ENCODE measurements at regions not wholly inside any gene's neighbourhood (a gene's known extent, or its start where the extent isn't known, plus 50 kb on each side); places are given as distances from the start of the nearest gene placed in this dataset.

DNA sequence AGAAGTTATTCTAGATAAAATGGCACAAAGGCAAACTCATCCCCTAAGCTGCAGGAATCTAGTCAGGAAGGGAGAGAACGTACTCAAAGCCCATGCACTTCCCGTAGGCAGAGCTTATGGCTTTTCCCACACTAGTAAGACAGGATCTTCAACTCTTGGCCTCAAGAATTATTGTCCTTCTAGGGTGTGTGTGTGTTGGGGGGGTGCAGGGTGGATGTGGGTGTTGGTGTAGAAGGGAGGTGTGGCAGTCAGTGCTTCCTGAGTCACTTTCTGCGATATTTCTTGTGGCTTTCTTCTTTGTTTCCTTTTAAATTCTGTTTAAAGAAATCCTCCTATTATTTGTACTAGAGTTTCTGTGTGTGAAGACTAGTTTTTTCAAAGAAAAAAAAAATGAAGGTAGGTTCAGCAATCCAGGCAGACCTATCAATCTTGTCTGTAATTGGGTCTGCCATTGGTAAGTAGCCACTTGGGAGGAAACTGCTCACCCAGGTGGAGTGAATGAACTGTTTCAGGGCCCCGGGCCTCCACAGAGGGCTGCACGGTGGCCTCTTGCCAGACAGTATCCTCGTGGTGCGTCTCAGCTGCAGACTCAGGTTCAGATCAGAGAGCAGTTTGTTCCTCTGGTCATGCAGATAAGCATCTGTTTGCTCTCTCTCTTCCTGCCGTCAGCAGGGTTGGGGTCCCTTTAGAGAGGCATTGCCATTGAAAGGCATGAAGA, 131.9 kb downstream of the NPR3 start:
- peak in 1 of 2 donors; percentile 40 for ATAC-seq
- Mint-ChIP-seq H3K27me3 (no peaks in the 10 kb centered on the region), H3K4me3 (peak overlapping the region in 6 of 10 donors; percentile 11 to 64 (median 40)), H3K27ac (peak overlapping the region in 6 of 10 donors; percentile 5 to 82 (median 45)), H3K9me3 (peaks cover 0 to 2% (median 0%) of the 10 kb centered on the region in 9 donors), H3K36me3 (no peaks in the 10 kb centered on the region), H3K4me1 (peaks cover 0 to 25% (median 20%) of the 10 kb centered on the region in 4 donors)
- POLR2A ChIA-PET, result interaction anchor here (0.7 kb wide), 1 partner anchor 12 kb away, joined by 6 read pairs; no protein-coding TSS in a partner anchor
- DNase-seq, result peak in 2 of 10 donors; percentile 23 to 43

GRCh38 chr5:32843531-32843895, 132.4 kb downstream of the NPR3 start:
- POLR2A ChIA-PET, result no interaction called here
- H3K9me3 Mint-ChIP-seq, result peaks cover 0 to 2% (median 0%) of the 10 kb centered on the region in 9 donors
- H3K4me3 Mint-ChIP-seq, result peak overlapping the region in 4 of 10 donors; percentile 9 to 48 (median 24)
- DNase-seq, result no peak
- H3K4me1 Mint-ChIP-seq, result peaks cover 0 to 25% (median 20%) of the 10 kb centered on the region in 4 donors
- no peak for ATAC-seq
- no peaks in the 10 kb centered on the region for H3K36me3 Mint-ChIP-seq
- H3K27me3 Mint-ChIP-seq, result no peaks in the 10 kb centered on the region
- peak overlapping the region in 2 of 10 donors; percentile 54 to 82 for H3K27ac Mint-ChIP-seq

DNA sequence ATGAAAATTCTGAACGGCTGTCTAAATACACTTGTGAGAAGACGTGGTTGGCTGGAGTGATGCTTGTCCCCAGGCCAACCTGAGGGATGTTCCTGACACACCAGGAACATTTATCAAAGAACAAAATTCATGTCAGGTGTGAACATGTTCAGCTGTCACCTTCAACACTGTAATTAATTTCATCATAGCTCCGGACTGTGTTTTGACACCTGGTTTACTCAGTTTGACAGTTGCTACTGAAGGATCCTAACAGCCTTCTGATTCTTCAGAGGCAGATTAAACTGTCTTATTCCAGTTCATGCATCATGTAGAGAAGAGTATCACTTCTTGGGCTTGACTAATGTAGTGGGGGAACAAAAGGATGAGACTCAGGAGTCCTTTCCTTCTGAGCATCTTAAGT, 134.1 kb downstream of the NPR3 start:
- H3K36me3 Mint-ChIP-seq, result no peaks in the 10 kb centered on the region
- no peak for ATAC-seq
- peaks cover 0 to 10% (median 0%) of the 10 kb centered on the region in 9 donors for H3K9me3 Mint-ChIP-seq
- H3K4me3 Mint-ChIP-seq, result no peak overlapping the region
- peaks cover 2 to 25% (median 20%) of the 10 kb centered on the region in 4 donors for H3K4me1 Mint-ChIP-seq
- no peak overlapping the region for H3K27ac Mint-ChIP-seq
- H3K27me3 Mint-ChIP-seq, result peaks cover 0 to 4% (median 0%) of the 10 kb centered on the region in 5 donors
- POLR2A ChIA-PET, result no interaction called here
- no peak for DNase-seq

- no peaks in the 10 kb centered on the region for H3K36me3 Mint-ChIP-seq
- H3K27me3 Mint-ChIP-seq, result peaks cover 0 to 14% (median 5%) of the 10 kb centered on the region in 5 donors
- H3K9me3 Mint-ChIP-seq, result peaks cover 0 to 10% (median 0%) of the 10 kb centered on the region in 9 donors
- no peak overlapping the region for H3K4me3 Mint-ChIP-seq
- POLR2A ChIA-PET, result no interaction called here
- no peak for ATAC-seq
- H3K4me1 Mint-ChIP-seq, result peaks cover 2 to 12% (median 8%) of the 10 kb centered on the region in 4 donors
- no peak overlapping the region for H3K27ac Mint-ChIP-seq
- no peak for DNase-seq
Observed at GRCh38 chr5:32848120-32848519, 137.0 kb downstream of the NPR3 start.

DNA sequence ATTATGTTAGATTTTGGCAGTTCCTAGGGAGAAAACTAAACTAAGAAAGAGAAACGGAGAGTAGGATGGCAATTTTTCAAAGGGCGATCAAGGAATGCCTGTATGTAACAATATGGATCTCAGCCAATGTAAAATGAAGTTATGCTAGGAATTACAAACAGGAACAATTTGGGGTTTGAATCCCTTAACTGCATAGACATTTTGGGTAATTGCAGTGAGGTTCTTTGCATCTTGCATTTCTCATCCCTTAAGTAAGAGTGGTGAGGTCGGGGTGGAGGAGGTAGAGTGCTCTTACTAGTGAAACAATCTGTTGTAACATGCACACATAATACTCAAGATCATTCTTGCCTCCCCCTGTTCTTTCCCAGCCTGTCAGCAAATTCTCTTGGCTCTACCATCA, 137.6 kb downstream of the NPR3 start:
- ATAC-seq (no peak), DNase-seq (no peak)
- Mint-ChIP-seq H3K4me1 (peaks cover 2 to 8% (median 2%) of the 10 kb centered on the region in 4 donors), H3K27me3 (peaks cover 0 to 14% (median 5%) of the 10 kb centered on the region in 5 donors), H3K36me3 (no peaks in the 10 kb centered on the region), H3K9me3 (peaks cover 0 to 10% (median 0%) of the 10 kb centered on the region in 9 donors), H3K4me3 (no peak overlapping the region), H3K27ac (peak overlapping the region in 1 of 10 donors; percentile 63)
- POLR2A ChIA-PET, result no interaction called here

- H3K36me3 Mint-ChIP-seq, result no peaks in the 10 kb centered on the region
- no peak for DNase-seq
- POLR2A ChIA-PET, result no interaction called here
- ATAC-seq, result no peak
- H3K27me3 Mint-ChIP-seq, result peaks cover 0 to 14% (median 5%) of the 10 kb centered on the region in 5 donors
- peaks cover 0 to 6% (median 2%) of the 10 kb centered on the region in 4 donors for H3K4me1 Mint-ChIP-seq
- H3K9me3 Mint-ChIP-seq, result peaks cover 0 to 10% (median 2%) of the 10 kb centered on the region in 9 donors
- H3K4me3 Mint-ChIP-seq, result no peak overlapping the region
- H3K27ac Mint-ChIP-seq, result peak overlapping the region in 2 of 10 donors; percentile 8 to 25
Observed at GRCh38 chr5:32850817-32851496, 139.8 kb downstream of the NPR3 start.

- no peak overlapping the region for H3K27ac Mint-ChIP-seq
- H3K27me3 Mint-ChIP-seq, result peaks cover 0 to 14% (median 5%) of the 10 kb centered on the region in 5 donors
- H3K36me3 Mint-ChIP-seq, result no peaks in the 10 kb centered on the region
- DNase-seq (no peak), ATAC-seq (no peak)
- peaks cover 0 to 10% (median 2%) of the 10 kb centered on the region in 9 donors for H3K9me3 Mint-ChIP-seq
- no peak overlapping the region for H3K4me3 Mint-ChIP-seq
- peaks cover 0 to 6% (median 2%) of the 10 kb centered on the region in 4 donors for H3K4me1 Mint-ChIP-seq
- POLR2A ChIA-PET, result no interaction called here
Observed at GRCh38 chr5:32851559-32852173, 140.5 kb downstream of the NPR3 start.

DNA sequence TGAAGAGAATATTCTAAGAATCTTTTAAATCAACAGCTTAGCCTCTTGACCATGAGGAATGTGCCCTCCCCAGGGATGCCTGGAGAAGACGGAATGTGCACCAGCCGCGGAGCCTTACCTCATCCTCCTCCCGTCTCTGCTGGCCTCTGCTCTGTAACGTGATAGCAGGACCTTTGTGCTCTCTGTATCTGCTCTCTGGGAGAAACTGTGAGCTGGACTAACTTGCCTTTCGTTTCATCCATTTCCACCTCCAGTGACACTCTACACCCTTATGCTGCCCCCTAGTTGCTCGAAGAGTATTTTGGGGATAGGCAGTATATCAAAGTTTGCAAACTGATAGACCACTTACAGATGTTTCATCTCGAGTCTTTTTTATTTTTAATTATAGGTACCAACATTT, 141.4 kb downstream of the NPR3 start:
- H3K4me1 Mint-ChIP-seq, result peaks cover 0 to 6% (median 2%) of the 10 kb centered on the region in 4 donors
- POLR2A ChIA-PET, result no interaction called here
- H3K36me3 Mint-ChIP-seq, result no peaks in the 10 kb centered on the region
- DNase-seq (peak in 1 of 10 donors; percentile 7), ATAC-seq (no peak)
- peaks cover under 1 to 10% (median 2%) of the 10 kb centered on the region in 9 donors for H3K9me3 Mint-ChIP-seq
- peaks cover 0 to 14% (median 5%) of the 10 kb centered on the region in 5 donors for H3K27me3 Mint-ChIP-seq
- no peak overlapping the region for H3K27ac Mint-ChIP-seq
- H3K4me3 Mint-ChIP-seq, result no peak overlapping the region

GRCh38 chr5:32852976-32853375, 141.9 kb downstream of the NPR3 start:
- no peak for ATAC-seq
- POLR2A ChIA-PET, result no interaction called here
- DNase-seq, result no peak
- Mint-ChIP-seq H3K4me3 (no peak overlapping the region), H3K27ac (no peak overlapping the region), H3K4me1 (peaks cover 0 to 6% (median 2%) of the 10 kb centered on the region in 4 donors), H3K27me3 (peaks cover 0 to 14% (median 5%) of the 10 kb centered on the region in 5 donors), H3K9me3 (peaks cover 2 to 10% (median 3%) of the 10 kb centered on the region in 9 donors), H3K36me3 (peaks cover 0 to under 1% (median 0%) of the 10 kb centered on the region in 3 donors)

DNA sequence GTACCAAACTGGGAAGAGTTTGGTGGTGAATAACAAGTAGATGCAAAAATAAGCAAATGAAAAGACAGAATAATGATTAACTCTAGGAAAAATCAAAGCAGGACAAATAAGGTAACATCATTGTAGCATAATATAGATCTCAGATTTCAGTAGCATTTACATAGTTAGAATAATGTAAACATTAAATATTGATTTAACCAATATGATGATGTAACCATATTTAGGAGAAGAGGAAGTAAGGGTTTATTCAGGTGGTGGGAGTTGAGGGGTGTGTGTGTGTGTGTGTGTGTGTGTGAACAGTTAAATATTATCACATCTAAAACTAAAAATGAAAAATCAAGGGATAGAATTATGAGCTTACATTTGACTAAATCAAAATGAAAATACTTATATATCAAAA, 143.4 kb downstream of the NPR3 start:
- no peak for ATAC-seq
- H3K9me3 Mint-ChIP-seq, result peaks cover 4 to 24% (median 14%) of the 10 kb centered on the region in 9 donors
- DNase-seq, result no peak
- no peak overlapping the region for H3K4me3 Mint-ChIP-seq
- H3K27ac Mint-ChIP-seq, result no peak overlapping the region
- POLR2A ChIA-PET, result interaction anchor here (0.6 kb wide), 1 partner anchor 12 kb away, joined by 6 read pairs; no protein-coding TSS in a partner anchor
- peaks cover 0 to 8% (median 1%) of the 10 kb centered on the region in 3 donors for H3K36me3 Mint-ChIP-seq
- peaks cover 0 to 11% (median 5%) of the 10 kb centered on the region in 5 donors for H3K27me3 Mint-ChIP-seq
- peaks cover 0 to 6% (median under 1%) of the 10 kb centered on the region in 4 donors for H3K4me1 Mint-ChIP-seq

DNA sequence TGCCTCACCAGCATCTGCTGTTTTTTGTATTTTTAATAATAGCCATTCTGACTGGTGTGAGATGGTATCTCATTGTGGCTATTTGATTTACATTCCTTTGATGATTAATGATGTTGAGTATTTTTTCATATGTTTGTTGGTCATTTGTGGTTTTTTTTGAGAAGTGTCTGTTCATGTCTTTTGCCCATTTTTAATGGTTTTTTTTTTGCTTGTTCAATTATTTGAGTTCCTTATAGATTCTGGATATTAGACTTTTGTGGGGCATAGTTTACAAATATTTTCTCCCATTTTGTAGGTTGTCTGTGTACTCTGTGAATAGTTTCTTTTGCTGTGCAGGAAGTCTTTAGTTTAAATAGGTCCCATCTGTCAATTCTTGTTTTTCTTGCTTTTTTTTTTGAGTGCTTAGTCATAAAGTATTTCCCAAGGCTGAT, 148.1 kb downstream of the NPR3 start:
- no peak overlapping the region for H3K27ac Mint-ChIP-seq
- H3K9me3 Mint-ChIP-seq, result peaks cover 8 to 42% (median 18%) of the 10 kb centered on the region in 9 donors
- ATAC-seq, result no peak
- peaks cover 0 to 3% (median 0%) of the 10 kb centered on the region in 5 donors for H3K27me3 Mint-ChIP-seq
- no peak overlapping the region for H3K4me3 Mint-ChIP-seq
- DNase-seq, result no peak
- H3K36me3 Mint-ChIP-seq, result peaks cover 0 to 16% (median 2%) of the 10 kb centered on the region in 3 donors
- POLR2A ChIA-PET, result no interaction called here
- no peaks in the 10 kb centered on the region for H3K4me1 Mint-ChIP-seq

DNA sequence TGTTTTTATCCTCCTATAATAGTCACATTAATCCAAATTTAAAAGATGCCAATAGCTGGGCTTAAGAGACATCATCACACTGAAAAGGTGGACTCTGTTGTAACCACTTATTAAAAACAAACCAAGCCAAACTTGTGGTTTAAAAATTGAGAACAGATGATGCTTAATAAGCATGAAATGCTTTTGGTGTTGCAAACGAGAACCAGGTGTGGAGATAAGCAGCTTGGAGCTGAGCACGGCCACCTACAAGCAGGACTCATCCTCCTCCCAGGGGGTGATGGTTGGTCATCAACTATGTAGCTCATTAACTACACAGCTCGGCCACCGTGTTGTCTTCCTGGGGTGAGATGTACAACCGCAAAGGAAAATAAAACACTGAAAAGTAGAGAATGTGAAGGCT, 154.4 kb downstream of the NPR3 start:
- Mint-ChIP-seq H3K36me3 (peaks cover 0 to 12% (median 0%) of the 10 kb centered on the region in 3 donors), H3K27me3 (peaks cover 0 to 3% (median 0%) of the 10 kb centered on the region in 5 donors), H3K27ac (no peak overlapping the region), H3K4me3 (no peak overlapping the region), H3K9me3 (peaks cover 1 to 31% (median 12%) of the 10 kb centered on the region in 9 donors), H3K4me1 (no peaks in the 10 kb centered on the region)
- POLR2A ChIA-PET, result no interaction called here
- DNase-seq (no peak), ATAC-seq (no peak)
